ENCODE measurements at regions not wholly inside any gene's neighbourhood (a gene's known extent, or its start where the extent isn't known, plus 50 kb on each side); places are given as distances from the start of the nearest gene placed in this dataset.
"Not testable (repeated sequence)": the region's sequence is repeated elsewhere in the genome, so short reads cannot be mapped to it uniquely, and the experiment has no call there.

DNA sequence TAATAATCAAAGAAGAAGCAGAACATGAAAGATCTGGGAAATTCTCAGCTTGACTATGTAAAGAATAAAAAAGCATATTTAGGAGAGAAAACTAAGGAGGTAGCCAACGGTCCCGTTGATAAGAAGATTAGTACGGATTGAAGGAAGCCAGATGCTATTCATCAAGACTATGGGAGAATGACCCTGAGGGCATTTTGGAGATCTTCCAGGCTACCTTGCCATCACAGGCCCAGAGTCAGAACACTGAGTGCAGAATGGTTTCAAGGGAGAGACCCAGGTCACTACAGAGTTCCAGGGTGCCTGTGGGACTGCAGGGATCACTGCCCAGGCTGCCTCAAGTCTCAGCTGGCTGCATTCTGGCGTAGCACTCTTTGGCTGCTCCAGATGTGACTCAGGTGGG, 752.9 kb upstream of the ARPP21 start:
- no peaks in the 10 kb centered on the region for H3K4me1 ChIP-seq
- no peaks in the 10 kb centered on the region for H3K9me3 ChIP-seq
- no peaks in the 10 kb centered on the region for H3K36me3 ChIP-seq
- no peak overlapping the region for H3K27ac ChIP-seq
- TF ChIP-seq, protein P1, sequence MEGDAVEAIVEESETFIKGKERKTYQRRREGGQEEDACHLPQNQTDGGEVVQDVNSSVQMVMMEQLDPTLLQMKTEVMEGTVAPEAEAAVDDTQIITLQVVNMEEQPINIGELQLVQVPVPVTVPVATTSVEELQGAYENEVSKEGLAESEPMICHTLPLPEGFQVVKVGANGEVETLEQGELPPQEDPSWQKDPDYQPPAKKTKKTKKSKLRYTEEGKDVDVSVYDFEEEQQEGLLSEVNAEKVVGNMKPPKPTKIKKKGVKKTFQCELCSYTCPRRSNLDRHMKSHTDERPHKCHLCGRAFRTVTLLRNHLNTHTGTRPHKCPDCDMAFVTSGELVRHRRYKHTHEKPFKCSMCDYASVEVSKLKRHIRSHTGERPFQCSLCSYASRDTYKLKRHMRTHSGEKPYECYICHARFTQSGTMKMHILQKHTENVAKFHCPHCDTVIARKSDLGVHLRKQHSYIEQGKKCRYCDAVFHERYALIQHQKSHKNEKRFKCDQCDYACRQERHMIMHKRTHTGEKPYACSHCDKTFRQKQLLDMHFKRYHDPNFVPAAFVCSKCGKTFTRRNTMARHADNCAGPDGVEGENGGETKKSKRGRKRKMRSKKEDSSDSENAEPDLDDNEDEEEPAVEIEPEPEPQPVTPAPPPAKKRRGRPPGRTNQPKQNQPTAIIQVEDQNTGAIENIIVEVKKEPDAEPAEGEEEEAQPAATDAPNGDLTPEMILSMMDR (IDR thresholded peaks at IDR 0.05 in 8 of 11, conservative IDR thresholded peaks at IDR 0.05 in 3 of 11), result no peak
- H3K27me3 ChIP-seq (replicated peaks in 1 of 7), result no peaks in the 10 kb centered on the region
- no peak overlapping the region for H3K4me3 ChIP-seq
- peak; percentile 50 for DNase-seq
- intact Hi-C loops (cut with DNase I; ENCODE audit: low total_unique reads), result no loop called here
- WGBS, 5 donors, result 41 to 71% (median 66%) methylated on average over 4 of the region's 4 CpGs

DNA sequence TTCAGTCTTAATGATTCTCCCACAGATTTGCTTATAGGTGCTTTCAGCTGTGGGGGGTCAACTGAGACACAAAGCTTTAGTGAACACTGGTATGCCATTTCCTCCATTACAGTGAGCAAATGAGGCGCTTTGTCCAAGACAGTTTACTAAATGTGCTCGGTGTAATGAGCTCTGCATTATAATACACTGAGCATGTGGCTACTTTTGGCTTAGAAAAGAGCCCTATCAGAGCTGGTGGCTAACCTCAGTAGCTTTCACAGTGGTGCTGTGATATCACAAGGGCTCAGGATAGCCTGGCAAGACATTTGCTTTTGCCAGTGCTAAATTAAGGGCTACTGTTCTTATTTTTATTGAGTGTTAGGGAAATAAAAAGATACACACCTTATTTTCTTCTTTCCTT, 749.7 kb upstream of the ARPP21 start:
- TF ChIP-seq POLR2AphosphoS5 (IDR thresholded peaks at IDR 0.05) (no peak), POLR2A (IDR thresholded peaks at IDR 0.05) (no peak)
- 86 to 94% (median 93%) methylated on average over 2 of the region's 2 CpGs for WGBS, 5 donors

DNA sequence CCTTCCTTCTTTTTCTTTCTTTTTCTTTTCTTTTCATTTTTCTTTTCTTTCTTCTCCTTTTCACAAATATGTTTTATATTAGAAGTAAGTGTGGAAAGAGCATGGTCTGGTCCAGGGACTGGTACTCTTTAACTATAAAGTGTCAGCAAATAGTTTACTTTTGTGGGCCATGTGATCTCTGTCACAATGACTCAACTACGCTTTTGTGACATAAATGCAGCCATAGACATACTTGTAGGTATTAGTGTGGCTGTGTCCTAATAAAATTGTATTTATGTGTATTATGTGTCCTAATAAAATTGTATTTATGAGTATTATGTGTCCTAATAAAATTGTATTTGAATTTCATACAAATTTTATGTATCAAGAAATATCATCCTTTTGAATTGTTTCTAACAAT, 749.1 kb upstream of the ARPP21 start:
- Histone ChIP-seq H3K4me1 (no peaks in the 10 kb centered on the region), H3K27ac (no peak overlapping the region), H3K27me3 (replicated peaks in 1 of 7) (no peaks in the 10 kb centered on the region), H3K9me3 (no peaks in the 10 kb centered on the region), H3K36me3 (no peaks in the 10 kb centered on the region), H3K4me3 (no peak overlapping the region)
- no peak for DNase-seq
- 84 to 98% (median 93%) methylated on average over 1 of the region's 1 CpG for WGBS, 5 donors
- TF ChIP-seq POLR2AphosphoS5 (IDR thresholded peaks at IDR 0.05) (no peak), POLR2A (IDR thresholded peaks at IDR 0.05) (no peak)
- TF ChIP-seq, protein P1 (IDR thresholded peaks at IDR 0.05 in 8 of 11, conservative IDR thresholded peaks at IDR 0.05 in 3 of 11), result no peak
- intact Hi-C loops (cut with DNase I; ENCODE audit: low total_unique reads), result no loop called here

More for the DNA sequence above, 749.7 kb upstream of the ARPP21 start:
- Histone ChIP-seq H3K27me3 (replicated peaks in 1 of 7) (no peaks in the 10 kb centered on the region), H3K4me1 (no peaks in the 10 kb centered on the region), H3K36me3 (no peaks in the 10 kb centered on the region), H3K4me3 (no peak overlapping the region), H3K27ac (no peak overlapping the region), H3K9me3 (no peaks in the 10 kb centered on the region)
- DNase-seq, result no peak
- intact Hi-C loops (cut with DNase I; ENCODE audit: low total_unique reads), result no loop called here

DNA sequence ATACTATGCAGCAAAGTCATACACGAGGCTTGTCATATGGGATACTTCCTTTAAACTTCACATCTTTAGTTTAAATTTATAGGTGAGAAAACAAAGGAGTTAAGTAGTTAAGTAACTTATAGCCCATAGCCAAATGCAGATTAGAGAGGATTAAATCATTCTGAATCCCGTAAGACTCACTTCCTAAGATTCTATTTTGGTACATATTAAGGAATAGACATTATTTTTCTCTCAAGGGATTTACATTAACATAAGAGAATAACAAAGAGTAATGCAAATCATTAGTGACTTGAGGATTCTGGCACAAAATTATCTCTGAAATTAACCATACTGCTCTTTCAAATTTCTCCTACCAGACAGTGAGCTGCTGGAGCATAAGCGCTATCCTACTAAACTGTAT, 747.4 kb upstream of the ARPP21 start:
- TF ChIP-seq, protein P1 (IDR thresholded peaks at IDR 0.05 in 8 of 11, conservative IDR thresholded peaks at IDR 0.05 in 3 of 11), result no peak
- TF ChIP-seq POLR2A (IDR thresholded peaks at IDR 0.05), result no peak
- TF ChIP-seq POLR2AphosphoS5 (IDR thresholded peaks at IDR 0.05), result no peak
- intact Hi-C loops (cut with DNase I; ENCODE audit: low total_unique reads), result no loop called here
- no peak for DNase-seq
- Histone ChIP-seq H3K27ac (no peak overlapping the region), H3K27me3 (replicated peaks in 1 of 7) (no peaks in the 10 kb centered on the region), H3K36me3 (no peaks in the 10 kb centered on the region), H3K9me3 (no peaks in the 10 kb centered on the region), H3K4me3 (no peak overlapping the region), H3K4me1 (no peaks in the 10 kb centered on the region)
- whole genome bisulfite sequencing, 5 donors, result 80 to 89% (median 83%) methylated on average over 3 of the region's 3 CpGs

DNA sequence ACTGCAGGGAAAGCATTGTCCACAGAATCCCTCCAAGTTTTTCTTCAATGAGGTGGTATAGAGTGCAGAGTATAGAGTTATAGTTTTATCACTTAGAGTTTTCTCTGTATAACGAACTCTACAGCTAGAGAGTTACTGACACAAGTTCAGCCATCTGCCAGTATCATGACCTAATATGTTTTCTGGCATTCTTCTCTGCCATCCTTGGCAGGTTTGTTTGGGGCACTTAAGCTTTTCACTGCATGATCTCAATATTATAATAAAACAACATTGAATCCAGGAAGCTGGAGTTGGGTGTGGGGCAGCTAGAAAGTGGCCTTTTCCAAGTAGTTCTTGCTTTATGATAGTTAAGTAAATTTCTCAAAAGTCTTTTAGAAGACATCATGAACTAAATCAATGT, 743.5 kb upstream of the ARPP21 start:
- Histone ChIP-seq H3K4me3 (no peak overlapping the region), H3K27me3 (replicated peaks in 1 of 7) (no peaks in the 10 kb centered on the region), H3K4me1 (no peaks in the 10 kb centered on the region), H3K27ac (no peak overlapping the region), H3K36me3 (no peaks in the 10 kb centered on the region), H3K9me3 (no peaks in the 10 kb centered on the region)
- TF ChIP-seq POLR2AphosphoS5 (IDR thresholded peaks at IDR 0.05) (no peak), POLR2A (IDR thresholded peaks at IDR 0.05) (no peak)
- TF ChIP-seq, protein P1 (IDR thresholded peaks at IDR 0.05 in 8 of 11, conservative IDR thresholded peaks at IDR 0.05 in 3 of 11), result no peak
- intact Hi-C loops (cut with DNase I; ENCODE audit: low total_unique reads), result no loop called here
- DNase-seq, result no peak
- WGBS, 5 donors, result 58 to 79% (median 71%) methylated on average over 1 of the region's 1 CpG

DNA sequence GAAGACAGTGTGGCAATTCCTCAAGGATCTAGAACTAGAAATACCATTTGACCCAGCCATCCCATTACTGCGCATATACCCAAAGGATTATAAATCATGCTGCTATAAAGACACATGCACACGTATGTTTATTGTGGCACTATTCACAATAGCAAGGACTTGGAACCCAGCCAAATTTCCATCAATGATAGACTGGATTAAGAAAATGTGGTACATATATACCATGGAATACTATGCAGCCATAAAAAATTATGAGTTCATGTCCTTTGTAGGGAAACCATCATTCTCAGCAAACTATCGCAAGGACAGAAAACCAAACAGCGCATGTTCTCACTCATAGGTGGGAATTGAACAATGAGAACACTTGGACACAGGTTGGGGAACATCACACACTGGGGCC, 729.6 kb upstream of the ARPP21 start:
- H3K9me3 ChIP-seq, result peaks cover 0 to 40% (median 2%) of the 10 kb centered on the region in 8 donors
- intact Hi-C loops (cut with DNase I; ENCODE audit: low total_unique reads); H3K4me3 ChIP-seq; H3K36me3 ChIP-seq; DNase-seq; H3K27ac ChIP-seq; H3K4me1 ChIP-seq; H3K27me3 ChIP-seq (replicated peaks in 1 of 7): not testable (repeated sequence)
- WGBS, 5 donors, result 93 to 96% (median 94%) methylated on average over 4 of the region's 4 CpGs

All from spleen (tissue), 11 donors.